ENCODE measurements at regions not wholly inside any gene's neighbourhood (a gene's known extent, or its start where the extent isn't known, plus 50 kb on each side); places are given as distances from the start of the nearest gene placed in this dataset.

- no peak for DNase-seq (ENCODE audit: low spot score)
Observed at GRCh38 chr14:40487824-40488223, 1055.6 kb upstream of the FBXO33 start.

GRCh38 chr14:40485688-40486087, 1053.5 kb upstream of the FBXO33 start:
- DNase-seq (ENCODE audit: low spot score) = no peak

- no peak for DNase-seq (ENCODE audit: low spot score)
Observed at GRCh38 chr14:40476005-40476404, 1043.8 kb upstream of the FBXO33 start.

- no peak for DNase-seq (ENCODE audit: low spot score)
Observed at GRCh38 chr14:40467969-40468368, 1035.7 kb upstream of the FBXO33 start.

- DNase-seq (ENCODE audit: low spot score) = no peak
Observed at GRCh38 chr14:40464531-40464930, 1032.3 kb upstream of the FBXO33 start.

- DNase-seq (ENCODE audit: low spot score) = no peak
Observed at GRCh38 chr14:40463886-40464285, 1031.7 kb upstream of the FBXO33 start.

GRCh38 chr14:40452674-40453073, 1020.4 kb upstream of the FBXO33 start:
- DNase-seq (ENCODE audit: low spot score) = no peak

GRCh38 chr14:40447017-40447416, 1014.8 kb upstream of the FBXO33 start:
- DNase-seq (ENCODE audit: low spot score) = no peak

- DNase-seq (ENCODE audit: low spot score) = no peak
Observed at GRCh38 chr14:40445020-40445419, 1012.8 kb upstream of the FBXO33 start.

GRCh38 chr14:40436551-40436950, 1004.3 kb upstream of the FBXO33 start:
- DNase-seq (ENCODE audit: low spot score) = no peak

- DNase-seq (ENCODE audit: low spot score) = peak; percentile 16
Observed at GRCh38 chr14:40417777-40418401, 985.7 kb upstream of the FBXO33 start.

- DNase-seq (ENCODE audit: low spot score) = no peak
Observed at GRCh38 chr14:40416565-40416964, 984.3 kb upstream of the FBXO33 start.

GRCh38 chr14:40414386-40414785, 982.2 kb upstream of the FBXO33 start:
- DNase-seq (ENCODE audit: low spot score) = no peak

GRCh38 chr14:40413136-40413535, 980.9 kb upstream of the FBXO33 start:
- DNase-seq (ENCODE audit: low spot score) = no peak

- no peak for DNase-seq (ENCODE audit: low spot score)
Observed at GRCh38 chr14:40410708-40411107, 978.5 kb upstream of the FBXO33 start.

GRCh38 chr14:40402957-40403356, 970.7 kb upstream of the FBXO33 start:
- no peak for DNase-seq (ENCODE audit: low spot score)

GRCh38 chr14:40398981-40399380, 966.7 kb upstream of the FBXO33 start:
- no peak for DNase-seq (ENCODE audit: low spot score)

GRCh38 chr14:40394634-40395340, 962.6 kb upstream of the FBXO33 start:
- no peak for DNase-seq (ENCODE audit: low spot score)

GRCh38 chr14:40393143-40393542, 960.9 kb upstream of the FBXO33 start:
- no peak for DNase-seq (ENCODE audit: low spot score)

GRCh38 chr14:40386433-40386832, 954.2 kb upstream of the FBXO33 start:
- no peak for DNase-seq (ENCODE audit: low spot score)

GRCh38 chr14:40374221-40374620, 942.0 kb upstream of the FBXO33 start:
- DNase-seq (ENCODE audit: low spot score) = no peak

- no peak for DNase-seq (ENCODE audit: low spot score)
Observed at GRCh38 chr14:40371011-40371410, 938.8 kb upstream of the FBXO33 start.

GRCh38 chr14:40368314-40368713, 936.1 kb upstream of the FBXO33 start:
- DNase-seq (ENCODE audit: low spot score) = no peak

- DNase-seq (ENCODE audit: low spot score) = no peak
Observed at GRCh38 chr14:40367717-40368116, 935.5 kb upstream of the FBXO33 start.

All from cerebellar cortex (tissue), 1 donor.